Suprapubic skin (tissue), 4 donors: ENCODE measurements at regions not wholly inside any gene's neighbourhood (a gene's known extent, or its start where the extent isn't known, plus 50 kb on each side); places are given as distances from the start of the nearest gene placed in this dataset.

Experiments used
- DNase-seq, 2 donors: peaks; one replicate each; pipeline ENCODE4 v3.0.0-alpha.2; 2019; ENCODE audit warnings: low spot score in 2 of 2
- H3K27ac ChIP-seq: fragments of 200-600 bp; sonication (generic); one replicate; pipeline ENCODE4 v1.5.1; 2019
- H3K27me3 ChIP-seq: fragments of 200-600 bp; sonication (generic); one replicate; pipeline ENCODE4 v1.5.1; 2019
- H3K36me3 ChIP-seq: fragments of 200-600 bp; sonication (generic); one replicate; pipeline ENCODE4 v1.5.1; 2019
- H3K4me1 ChIP-seq: fragments of 200-600 bp; sonication (generic); one replicate; pipeline ENCODE4 v1.5.1; 2019
- H3K4me3 ChIP-seq: fragments of 200-600 bp; sonication (generic); one replicate; pipeline ENCODE4 v1.5.1; 2019; ENCODE audit warnings: mild to moderate bottlenecking
- H3K9me3 ChIP-seq: fragments of 200-600 bp; sonication (generic); one replicate; pipeline ENCODE4 v1.5.1; 2019
- CTCF ChIP-seq, 2 donors: fragments of 200-600 bp in 1 of 2; fragments of 450-650 bp in 1 of 2; sonication (generic) in 1 of 2; IDR thresholded peaks; one replicate each; pipeline ENCODE4 v1.5.1; 2016 to 2019; ENCODE audit warnings: antibody characterized with exemption in 2 of 2, mild to moderate bottlenecking in 1 of 2, moderate library complexity in 1 of 2
- EP300 ChIP-seq: sonication (generic); formaldehyde crosslinking; IDR thresholded peaks from one replicate; pipeline ENCODE4 v1.6.1; 2017; ENCODE audit warnings: antibody characterized with exemption
- POLR2A ChIP-seq, 2 donors: fragments of 450-650 bp; IDR thresholded peaks; one replicate each; pipeline ENCODE4 v1.6.1; 2017; ENCODE audit warnings: antibody characterized with exemption in 2 of 2, mild to moderate bottlenecking in 2 of 2, moderate library complexity in 2 of 2
- POLR2AphosphoS5 ChIP-seq, 3 donors: sonication (generic); formaldehyde crosslinking; IDR thresholded peaks; one replicate each; pipeline ENCODE4 v1.6.1; 2017; ENCODE audit warnings: antibody characterized with exemption in 3 of 3
- WGBS: methylation state at CpG from one replicate; pipeline ENCODE4 v1.1.5; 2018; 5-methylcytosine and 5-hydroxymethylcytosine counted together

DNA sequence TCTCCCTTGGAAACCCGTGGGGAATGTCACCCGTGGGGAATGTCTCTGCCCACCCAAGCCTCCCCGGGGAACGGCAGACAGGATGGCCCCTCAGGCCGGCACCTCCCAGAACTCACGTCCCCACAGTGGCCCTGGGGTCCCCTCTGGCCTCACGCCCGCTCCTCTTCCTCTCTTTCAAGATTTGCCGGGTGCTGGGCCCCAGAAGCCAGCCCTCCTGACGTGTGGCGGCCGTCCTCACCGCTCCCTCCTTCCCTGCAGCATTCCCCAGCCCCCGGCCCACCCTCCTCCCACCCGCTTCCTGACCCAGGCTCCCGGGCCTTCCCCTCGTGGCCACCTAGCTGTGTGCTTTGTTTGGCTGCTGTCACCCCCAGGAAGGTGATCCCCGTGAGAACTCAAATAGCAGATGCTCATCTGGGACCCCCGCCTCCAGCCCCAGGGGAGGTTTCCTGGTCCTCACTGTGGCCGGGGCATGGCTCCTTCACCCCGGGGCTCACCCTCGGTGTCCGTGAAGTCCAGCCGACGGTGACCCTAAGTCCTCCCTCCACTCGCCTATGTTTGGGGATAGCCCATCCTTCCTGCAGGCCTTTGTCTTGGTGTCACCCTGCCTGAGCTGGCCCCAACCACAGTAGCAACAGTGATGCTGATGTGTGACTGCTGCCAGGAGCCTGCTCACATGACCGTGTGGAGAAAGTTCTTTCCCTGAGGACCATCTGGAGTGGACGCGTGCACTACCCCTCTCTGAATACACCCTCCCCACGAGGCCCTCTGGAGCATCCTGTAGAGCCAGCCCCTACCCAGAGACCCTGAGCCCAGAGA lies 163.3 kb upstream of the IER5L start:
- no peak overlapping the region for H3K4me3 ChIP-seq
- H3K27me3 ChIP-seq: no peaks in the 10 kb centered on the region
- H3K9me3 ChIP-seq: no peaks in the 10 kb centered on the region
- 79% methylated on average over 28 of the region's 30 CpGs for WGBS
- TF ChIP-seq POLR2A (IDR thresholded peaks at IDR 0.05) (no peak), EP300 (no peak), CTCF (IDR thresholded peaks at IDR 0.05) (no peak), POLR2AphosphoS5 (IDR thresholded peaks at IDR 0.05) (no peak)
- H3K36me3 ChIP-seq: no peaks in the 10 kb centered on the region
- no peak overlapping the region for H3K27ac ChIP-seq
- H3K4me1 ChIP-seq: peaks cover 31% of the 10 kb centered on the region
- DNase-seq: no peak

- no peak for DNase-seq
- H3K27ac ChIP-seq: no peak overlapping the region
- TF ChIP-seq CTCF (IDR thresholded peaks at IDR 0.05) (no peak), EP300 (no peak), POLR2A (IDR thresholded peaks at IDR 0.05) (no peak), POLR2AphosphoS5 (IDR thresholded peaks at IDR 0.05) (no peak)
- no peaks in the 10 kb centered on the region for H3K27me3 ChIP-seq
- no peaks in the 10 kb centered on the region for H3K36me3 ChIP-seq
- H3K9me3 ChIP-seq: no peaks in the 10 kb centered on the region
- peaks cover 39% of the 10 kb centered on the region for H3K4me1 ChIP-seq
- H3K4me3 ChIP-seq: no peak overlapping the region
- WGBS: 55% methylated on average over 14 of the region's 15 CpGs
These were observed 162.5 kb upstream of the IER5L start for GRCh38 chr9:129340427-129341170.

GRCh38 chr9:129339539-129340157 lies 161.6 kb upstream of the IER5L start:
- WGBS: 92% methylated on average over 3 of the region's 3 CpGs
- Histone ChIP-seq H3K27ac (no peak overlapping the region), H3K4me1 (peaks cover 49% of the 10 kb centered on the region)

GRCh38 chr9:129338724-129339430 lies 160.8 kb upstream of the IER5L start:
- Histone ChIP-seq H3K4me3 (no peak overlapping the region), H3K36me3 (no peaks in the 10 kb centered on the region), H3K27ac (no peak overlapping the region), H3K27me3 (no peaks in the 10 kb centered on the region), H3K4me1 (peaks cover 56% of the 10 kb centered on the region), H3K9me3 (no peaks in the 10 kb centered on the region)
- TF ChIP-seq POLR2A (IDR thresholded peaks at IDR 0.05): no peak
- TF ChIP-seq POLR2AphosphoS5 (IDR thresholded peaks at IDR 0.05): no peak
- no peak for TF ChIP-seq CTCF (IDR thresholded peaks at IDR 0.05)
- TF ChIP-seq EP300: no peak
- no peak for DNase-seq
- 78% methylated on average over 19 of the region's 19 CpGs for WGBS

More at GRCh38 chr9:129339539-129340157, 161.6 kb upstream of the IER5L start:
- H3K4me3 ChIP-seq: no peak overlapping the region
- no peaks in the 10 kb centered on the region for H3K9me3 ChIP-seq
- H3K27me3 ChIP-seq: no peaks in the 10 kb centered on the region
- no peak for TF ChIP-seq CTCF (IDR thresholded peaks at IDR 0.05)
- TF ChIP-seq POLR2AphosphoS5 (IDR thresholded peaks at IDR 0.05): no peak
- TF ChIP-seq EP300: no peak
- DNase-seq: no peak
- H3K36me3 ChIP-seq: no peaks in the 10 kb centered on the region
